Smooth muscle cell (in vitro differentiated cells): ENCODE measurements at regions not wholly inside any gene's neighbourhood (a gene's known extent, or its start where the extent isn't known, plus 50 kb on each side); places are given as distances from the start of the nearest gene placed in this dataset.

Experiments used
- DNase-seq: peaks from one replicate; lab custom pipeline; 2025; ENCODE audit not compliant: unreplicated experiment; lab: John Stamatoyannopoulos, UW
- H2AFZ ChIP-seq: fragments of 200-600 bp; sonication (generic); 2 replicates; pipeline ENCODE4 v1.6.0; 2016; ENCODE audit warnings: antibody characterized with exemption, low read depth, mild to moderate bottlenecking
- H3F3A ChIP-seq: fragments of 200-600 bp; sonication (generic); 2 replicates; pipeline ENCODE4 v1.6.0; 2017; ENCODE audit warnings: antibody characterized with exemption, low read depth
- H3K27ac ChIP-seq: fragments of 200-600 bp; sonication (generic); 2 replicates; pipeline ENCODE4 v1.5.1; 2016; ENCODE audit warnings: low read depth, mild to moderate bottlenecking
- H3K27me3 ChIP-seq: fragments of 200-600 bp; sonication (generic); 2 replicates; pipeline ENCODE4 v1.6.1; 2016; ENCODE audit warnings: low read depth, mild to moderate bottlenecking
- H3K36me3 ChIP-seq: fragments of 200-600 bp; sonication (generic); 2 replicates; pipeline ENCODE4 v1.5.1; 2016; ENCODE audit warnings: low read depth
- H3K4me1 ChIP-seq: fragments of 200-600 bp; sonication (generic); 2 replicates; pipeline ENCODE4 v1.5.1; 2016; ENCODE audit warnings: low read depth
- H3K4me2 ChIP-seq: fragments of 200-600 bp; sonication (generic); 2 replicates; pipeline ENCODE4 v1.6.0; 2016; ENCODE audit warnings: mild to moderate bottlenecking
- H3K4me3 ChIP-seq: fragments of 200-600 bp; sonication (generic); 2 replicates; pipeline ENCODE4 v1.5.1; 2016; ENCODE audit warnings: mild to moderate bottlenecking
- H3K79me2 ChIP-seq: fragments of 200-600 bp; sonication (generic); 2 replicates; pipeline ENCODE4 v1.6.0; 2016; ENCODE audit warnings: low read depth, mild to moderate bottlenecking
- H3K9ac ChIP-seq: fragments of 200-600 bp; sonication (generic); 2 replicates; pipeline ENCODE4 v1.6.0; 2016; ENCODE audit warnings: low read depth
- H3K9me3 ChIP-seq: fragments of 200-600 bp; sonication (generic); replicated peaks from 2 replicates; pipeline ENCODE4 v1.5.1; 2016; ENCODE audit warnings: low read depth
- H4K20me1 ChIP-seq: fragments of 200-600 bp; sonication (generic); 2 replicates; pipeline ENCODE4 v1.6.0; 2016; ENCODE audit warnings: low read depth
- CTCF ChIP-seq: fragments of 200-600 bp; sonication (generic); IDR thresholded peaks from 2 replicates; pipeline ENCODE4 v1.5.1; 2017; ENCODE audit warnings: borderline replicate concordance, mild to moderate bottlenecking, antibody characterized with exemption; ENCODE audit not compliant: insufficient read depth, poor library complexity, severe bottlenecking
- WGBS: methylation state at CpG from one replicate; pipeline ENCODE4 v1.1.7; 2016; ENCODE audit warnings: low lambda C conversion rate; 5-methylcytosine and 5-hydroxymethylcytosine counted together

DNA sequence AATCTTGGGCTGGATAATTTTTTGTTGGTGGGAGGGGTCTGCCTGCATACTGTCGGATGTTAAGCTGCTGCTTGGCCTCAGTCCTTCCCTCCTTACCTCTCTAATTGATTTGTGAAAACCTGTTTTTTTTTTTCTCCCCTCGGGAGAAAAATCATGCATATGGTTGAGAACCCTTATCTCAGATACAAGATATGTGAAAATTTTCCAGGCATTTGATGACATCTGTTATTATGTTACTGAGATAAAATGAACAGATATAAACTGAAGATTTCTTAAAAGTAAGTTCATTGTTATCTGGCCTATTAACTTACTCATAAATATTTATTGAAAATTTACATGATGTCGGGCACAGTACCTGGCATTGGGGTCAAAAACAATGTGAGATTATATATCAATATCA, 1375.7 kb downstream of the PCDH9 start:
- no peak overlapping the region for H3K4me2 ChIP-seq
- DNase-seq = no peak
- 70% methylated on average over 3 of the region's 3 CpGs for WGBS
- no peaks in the 10 kb centered on the region for H3K79me2 ChIP-seq
- no peaks in the 10 kb centered on the region for H3F3A ChIP-seq
- H2AFZ ChIP-seq = no peak overlapping the region
- no peaks in the 10 kb centered on the region for H3K36me3 ChIP-seq
- no peak for TF ChIP-seq CTCF
- no peaks in the 10 kb centered on the region for H3K27me3 ChIP-seq
- no peak overlapping the region for H3K27ac ChIP-seq
- no peak overlapping the region for H3K9ac ChIP-seq
- H3K9me3 ChIP-seq = no peaks in the 10 kb centered on the region
- H4K20me1 ChIP-seq = no peaks in the 10 kb centered on the region
- no peak overlapping the region for H3K4me3 ChIP-seq
- H3K4me1 ChIP-seq = no peaks in the 10 kb centered on the region

GRCh38 chr13:65844266-65844841, 1385.8 kb downstream of the PCDH9 start:
- Histone ChIP-seq H3K79me2 (no peaks in the 10 kb centered on the region), H3K4me3 (no peak overlapping the region), H3K36me3 (no peaks in the 10 kb centered on the region), H3F3A (no peaks in the 10 kb centered on the region), H3K4me2 (no peak overlapping the region), H3K27me3 (no peaks in the 10 kb centered on the region), H3K9ac (no peak overlapping the region), H3K27ac (no peak overlapping the region), H2AFZ (no peak overlapping the region), H3K4me1 (no peaks in the 10 kb centered on the region), H4K20me1 (no peaks in the 10 kb centered on the region), H3K9me3 (no peaks in the 10 kb centered on the region)
- no peak for TF ChIP-seq CTCF
- no peak for DNase-seq
- WGBS = 94% methylated on average over 22 of the region's 22 CpGs

DNA sequence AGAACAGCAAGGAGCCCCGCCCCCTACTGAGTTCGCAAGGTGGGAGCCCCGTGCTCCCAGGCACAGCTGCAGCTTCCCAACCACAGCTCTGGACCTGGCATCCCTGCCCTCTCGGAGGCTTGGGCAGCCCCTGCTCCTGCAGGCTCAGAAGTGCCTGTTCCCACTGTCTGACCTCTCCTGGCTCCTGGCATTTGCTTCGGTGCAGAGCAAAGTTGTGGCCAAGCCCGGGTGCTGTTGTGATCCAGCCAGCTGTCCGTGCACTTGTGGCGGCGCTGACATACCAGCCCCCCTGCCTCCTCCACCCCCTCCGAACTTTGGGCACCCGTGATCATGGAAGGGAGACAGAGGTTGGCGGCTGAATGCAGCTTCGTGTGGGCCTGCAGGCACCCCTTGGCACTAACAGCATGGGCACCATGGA, 1386.8 kb downstream of the PCDH9 start:
- H4K20me1 ChIP-seq = no peaks in the 10 kb centered on the region
- no peak overlapping the region for H3K27ac ChIP-seq
- no peaks in the 10 kb centered on the region for H3K27me3 ChIP-seq
- H3F3A ChIP-seq = no peaks in the 10 kb centered on the region
- H3K4me3 ChIP-seq = no peak overlapping the region
- no peaks in the 10 kb centered on the region for H3K9me3 ChIP-seq
- TF ChIP-seq CTCF = no peak
- no peak overlapping the region for H3K9ac ChIP-seq
- 91% methylated on average over 13 of the region's 13 CpGs for WGBS
- H3K79me2 ChIP-seq = no peaks in the 10 kb centered on the region
- H3K36me3 ChIP-seq = no peaks in the 10 kb centered on the region
- DNase-seq = no peak
- H3K4me1 ChIP-seq = no peaks in the 10 kb centered on the region
- no peak overlapping the region for H2AFZ ChIP-seq
- H3K4me2 ChIP-seq = no peak overlapping the region

GRCh38 chr13:65841156-65841555, 1389.0 kb downstream of the PCDH9 start:
- H3K4me3 ChIP-seq = no peak overlapping the region
- no peaks in the 10 kb centered on the region for H3K4me1 ChIP-seq
- no peak overlapping the region for H2AFZ ChIP-seq
- H3K4me2 ChIP-seq = no peak overlapping the region
- H3K36me3 ChIP-seq = no peaks in the 10 kb centered on the region
- H3K9ac ChIP-seq = no peak overlapping the region
- TF ChIP-seq CTCF = no peak
- no peaks in the 10 kb centered on the region for H3K9me3 ChIP-seq
- H3K27ac ChIP-seq = no peak overlapping the region
- H3F3A ChIP-seq = no peaks in the 10 kb centered on the region
- H3K27me3 ChIP-seq = no peaks in the 10 kb centered on the region
- DNase-seq = no peak
- whole genome bisulfite sequencing = 92% methylated on average over 3 of the region's 3 CpGs
- H3K79me2 ChIP-seq = no peaks in the 10 kb centered on the region
- H4K20me1 ChIP-seq = no peaks in the 10 kb centered on the region
